ENCODE measurements at regions not wholly inside any gene's neighbourhood (a gene's known extent, or its start where the extent isn't known, plus 50 kb on each side); places are given as distances from the start of the nearest gene placed in this dataset.

GRCh38 chr10:123422261-123422660 is 243.9 kb upstream of the GPR26 start:
- ChIA-PET CTCF (interaction anchor here (0.6 to 1.5 kb wide), 3 partner anchors 9 to 1080 kb away, joined by 3 to 4 read pairs (median 3); no protein-coding TSS in a partner anchor), POLR2A (no interaction called here)
- H3K4me1 ChIP-seq (ENCODE audit: control insufficient read depth, insufficient read depth, low read length), result no peaks in the 10 kb centered on the region
- H3K9me3 ChIP-seq (ENCODE audit: control insufficient read depth, insufficient read depth, low read depth, low read length), result no peaks in the 10 kb centered on the region
- H3K27ac ChIP-seq (ENCODE audit: extremely low read depth, low read depth, low read length), result no peak overlapping the region
- no peaks in the 10 kb centered on the region for H3K36me3 ChIP-seq (ENCODE audit: control insufficient read depth in 2 of 2, insufficient read depth in 1 of 2, low read length in 2 of 2)
- TF ChIP-seq WT1 (tag by site-specific recombination; IDR thresholded peaks at IDR 0.05) (no peak), ZNF513 (tag by site-specific recombination; IDR thresholded peaks at IDR 0.05) (no peak), ZNF239 (tag by site-specific recombination; IDR thresholded peaks at IDR 0.05) (no peak), TSHZ1 (tag by site-specific recombination; IDR thresholded peaks at IDR 0.05; ENCODE audit: borderline replicate concordance) (no peak), ZNF654 (tag by site-specific recombination; IDR thresholded peaks at IDR 0.05; ENCODE audit: low read depth) (no peak), PBX3 (CRISPR knock-in tag; IDR thresholded peaks at IDR 0.05) (no peak), ZBTB10 (tag by site-specific recombination; IDR thresholded peaks at IDR 0.05) (no peak), ZNF747 (tag by site-specific recombination; IDR thresholded peaks at IDR 0.05) (no peak), ZNF768 (tag by site-specific recombination; IDR thresholded peaks at IDR 0.05) (no peak), ZNF248 (tag by site-specific recombination; IDR thresholded peaks at IDR 0.05) (no peak), ZSCAN18 (tag by site-specific recombination; IDR thresholded peaks at IDR 0.05) (no peak), ZNF560 (tag by site-specific recombination; IDR thresholded peaks at IDR 0.05; ENCODE audit: borderline replicate concordance) (no peak), ZNF138 (tag by site-specific recombination; IDR thresholded peaks at IDR 0.05; ENCODE audit: borderline replicate concordance) (no peak), BCL6B (tag by site-specific recombination; IDR thresholded peaks at IDR 0.05) (no peak), ZNF169 (tag by site-specific recombination; IDR thresholded peaks at IDR 0.05) (no peak), KLF16 (tag by site-specific recombination; IDR thresholded peaks at IDR 0.05) (no peak), HOXA7 (CRISPR knock-in tag; IDR thresholded peaks at IDR 0.05; ENCODE audit: borderline replicate concordance) (no peak), ZXDB (tag by site-specific recombination; IDR thresholded peaks at IDR 0.05) (no peak), KLF8 (tag by site-specific recombination; IDR thresholded peaks at IDR 0.05) (no peak)
- H3K4me3 ChIP-seq (ENCODE audit: low read depth, low read length), result no peak overlapping the region

Measured in HEK293 (cell line).